ENCODE measurements at regions not wholly inside any gene's neighbourhood (a gene's known extent, or its start where the extent isn't known, plus 50 kb on each side); places are given as distances from the start of the nearest gene placed in this dataset.
"Not testable (repeated sequence)": the region's sequence is repeated elsewhere in the genome, so short reads cannot be mapped to it uniquely, and the experiment has no call there.

- no peaks in the 10 kb centered on the region for H3K27me3 ChIP-seq (ENCODE audit: insufficient read depth, low read depth, severe bottlenecking)
- TF ChIP-seq CTCF (IDR thresholded peaks at IDR 0.05; ENCODE audit: low read depth, low read length) = no peak
- H3K4me3 ChIP-seq (ENCODE audit: low read depth, low read length) = no peak overlapping the region
- DNase-seq = no peak
- H3K27ac ChIP-seq = no peak overlapping the region
- H3K9me3 ChIP-seq (ENCODE audit: severe bottlenecking) = no peaks in the 10 kb centered on the region
- H3K36me3 ChIP-seq = no peaks in the 10 kb centered on the region
These were observed 1162.8 kb upstream of the TMEFF2 start for GRCh38 chr2:193357508-193357907.

GRCh38 chr2:193352665-193353242 is 1158.0 kb upstream of the TMEFF2 start:
- not testable (repeated sequence) for H3K27ac ChIP-seq; DNase-seq; H3K27me3 ChIP-seq (ENCODE audit: insufficient read depth, low read depth, severe bottlenecking); H3K36me3 ChIP-seq; H3K4me3 ChIP-seq (ENCODE audit: low read depth, low read length); H3K9me3 ChIP-seq (ENCODE audit: severe bottlenecking)

GRCh38 chr2:193350509-193350908 is 1155.8 kb upstream of the TMEFF2 start:
- DNase-seq = no peak
- H3K27ac ChIP-seq = no peak overlapping the region
- no peak for TF ChIP-seq CTCF (IDR thresholded peaks at IDR 0.05; ENCODE audit: low read depth, low read length)
- no peaks in the 10 kb centered on the region for H3K9me3 ChIP-seq (ENCODE audit: severe bottlenecking)
- H3K36me3 ChIP-seq = no peaks in the 10 kb centered on the region
- H3K4me3 ChIP-seq (ENCODE audit: low read depth, low read length) = no peak overlapping the region
- H3K27me3 ChIP-seq (ENCODE audit: insufficient read depth, low read depth, severe bottlenecking) = no peaks in the 10 kb centered on the region

- Histone ChIP-seq H3K27me3 (ENCODE audit: insufficient read depth, low read depth, severe bottlenecking) (no peaks in the 10 kb centered on the region), H3K36me3 (no peaks in the 10 kb centered on the region), H3K4me3 (ENCODE audit: low read depth, low read length) (no peak overlapping the region), H3K27ac (no peak overlapping the region), H3K9me3 (ENCODE audit: severe bottlenecking) (no peaks in the 10 kb centered on the region)
- TF ChIP-seq CTCF (IDR thresholded peaks at IDR 0.05; ENCODE audit: low read depth, low read length) = no peak
- DNase-seq = no peak
These were observed 1154.9 kb upstream of the TMEFF2 start for GRCh38 chr2:193349642-193350041.

GRCh38 chr2:193348055-193348454 is 1153.3 kb upstream of the TMEFF2 start:
- no peak overlapping the region for H3K27ac ChIP-seq
- no peak for TF ChIP-seq CTCF (IDR thresholded peaks at IDR 0.05; ENCODE audit: low read depth, low read length)
- no peak for DNase-seq
- H3K36me3 ChIP-seq = no peaks in the 10 kb centered on the region
- no peaks in the 10 kb centered on the region for H3K27me3 ChIP-seq (ENCODE audit: insufficient read depth, low read depth, severe bottlenecking)
- no peaks in the 10 kb centered on the region for H3K9me3 ChIP-seq (ENCODE audit: severe bottlenecking)
- H3K4me3 ChIP-seq (ENCODE audit: low read depth, low read length) = no peak overlapping the region

GRCh38 chr2:193336781-193337180 is 1142.0 kb upstream of the TMEFF2 start:
- no peaks in the 10 kb centered on the region for H3K9me3 ChIP-seq (ENCODE audit: severe bottlenecking)
- no peak for DNase-seq
- no peak overlapping the region for H3K4me3 ChIP-seq (ENCODE audit: low read depth, low read length)
- no peaks in the 10 kb centered on the region for H3K27me3 ChIP-seq (ENCODE audit: insufficient read depth, low read depth, severe bottlenecking)
- no peak for TF ChIP-seq CTCF (IDR thresholded peaks at IDR 0.05; ENCODE audit: low read depth, low read length)
- H3K36me3 ChIP-seq = no peaks in the 10 kb centered on the region
- H3K27ac ChIP-seq = no peak overlapping the region

All from WERI-Rb-1 (cell line).